HL-60 (cell line): ENCODE measurements at regions not wholly inside any gene's neighbourhood (a gene's known extent, or its start where the extent isn't known, plus 50 kb on each side); places are given as distances from the start of the nearest gene placed in this dataset.

ENCODE experiments used
- DNase-seq, 2 experiments: peaks; one replicate each; pipeline ENCODE4 v3.0.0-alpha.2; 2010 to 2020; ENCODE audit warnings: low read depth in 1 of 2, low spot score in 1 of 2
- H3K27ac ChIP-seq: fragments of 250-450 bp; sonication (Bioruptor Pico); replicated peaks from 2 replicates; pipeline ENCODE4 v1.5.1; 2020; ENCODE audit warnings: mild to moderate bottlenecking, moderate library complexity
- H3K27me3 ChIP-seq: fragments of 250-450 bp; sonication (Bioruptor Pico); 2 replicates; pipeline ENCODE4 v1.5.1; 2021; ENCODE audit warnings: mild to moderate bottlenecking, moderate library complexity; ENCODE audit not compliant: insufficient read depth, poor library complexity, severe bottlenecking
- H3K4me3 ChIP-seq: replicated peaks from 2 replicates; pipeline ENCODE4 v1.5.1; 2011; ENCODE audit warnings: mild to moderate bottlenecking, control low read depth, low read length; ENCODE audit not compliant: insufficient read depth
- GABPA ChIP-seq: IDR thresholded peaks from 2 replicates; pipeline ENCODE4 v1.6.1; 2012; ENCODE audit warnings: low read depth
- POLR2AphosphoS5 ChIP-seq: IDR thresholded peaks from 2 replicates; pipeline ENCODE4 v1.6.1; 2012; ENCODE audit warnings: low read depth
- REST ChIP-seq: IDR thresholded peaks from 2 replicates; pipeline ENCODE4 v1.6.1; 2012; ENCODE audit warnings: low read depth; ENCODE audit not compliant: insufficient replicate concordance
- SPI1 ChIP-seq: IDR thresholded peaks from 2 replicates; pipeline ENCODE4 v1.6.1; 2012; ENCODE audit warnings: low read depth, mild to moderate bottlenecking, borderline replicate concordance
- TF ChIP-seq, protein P1 (sequence below): IDR thresholded peaks from one replicate; pipeline ENCODE4 v1.5.1; 2011; ENCODE audit warnings: low read length, control low read depth, inconsistent platforms; ENCODE audit not compliant: insufficient read depth

- H3K27ac ChIP-seq, result no peak overlapping the region
- TF ChIP-seq, protein P1, sequence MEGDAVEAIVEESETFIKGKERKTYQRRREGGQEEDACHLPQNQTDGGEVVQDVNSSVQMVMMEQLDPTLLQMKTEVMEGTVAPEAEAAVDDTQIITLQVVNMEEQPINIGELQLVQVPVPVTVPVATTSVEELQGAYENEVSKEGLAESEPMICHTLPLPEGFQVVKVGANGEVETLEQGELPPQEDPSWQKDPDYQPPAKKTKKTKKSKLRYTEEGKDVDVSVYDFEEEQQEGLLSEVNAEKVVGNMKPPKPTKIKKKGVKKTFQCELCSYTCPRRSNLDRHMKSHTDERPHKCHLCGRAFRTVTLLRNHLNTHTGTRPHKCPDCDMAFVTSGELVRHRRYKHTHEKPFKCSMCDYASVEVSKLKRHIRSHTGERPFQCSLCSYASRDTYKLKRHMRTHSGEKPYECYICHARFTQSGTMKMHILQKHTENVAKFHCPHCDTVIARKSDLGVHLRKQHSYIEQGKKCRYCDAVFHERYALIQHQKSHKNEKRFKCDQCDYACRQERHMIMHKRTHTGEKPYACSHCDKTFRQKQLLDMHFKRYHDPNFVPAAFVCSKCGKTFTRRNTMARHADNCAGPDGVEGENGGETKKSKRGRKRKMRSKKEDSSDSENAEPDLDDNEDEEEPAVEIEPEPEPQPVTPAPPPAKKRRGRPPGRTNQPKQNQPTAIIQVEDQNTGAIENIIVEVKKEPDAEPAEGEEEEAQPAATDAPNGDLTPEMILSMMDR, result no peak
- no peak for TF ChIP-seq REST
- no peak for TF ChIP-seq POLR2AphosphoS5
- TF ChIP-seq SPI1, result no peak
- TF ChIP-seq GABPA, result no peak
- H3K27me3 ChIP-seq, result no peaks in the 10 kb centered on the region
- H3K4me3 ChIP-seq, result no peak overlapping the region
- DNase-seq, result no peak
Observed at GRCh38 chr7:81080553-81080952, 161.7 kb upstream of the SEMA3C start.

- H3K27ac ChIP-seq, result no peak overlapping the region
- no peak overlapping the region for H3K4me3 ChIP-seq
- H3K27me3 ChIP-seq, result no peaks in the 10 kb centered on the region
- no peak for DNase-seq
- TF ChIP-seq, protein P1, result no peak
- no peak for TF ChIP-seq SPI1
- no peak for TF ChIP-seq POLR2AphosphoS5
- TF ChIP-seq GABPA, result no peak
- no peak for TF ChIP-seq REST
Observed at GRCh38 chr7:81079746-81080145, 160.9 kb upstream of the SEMA3C start.

DNA sequence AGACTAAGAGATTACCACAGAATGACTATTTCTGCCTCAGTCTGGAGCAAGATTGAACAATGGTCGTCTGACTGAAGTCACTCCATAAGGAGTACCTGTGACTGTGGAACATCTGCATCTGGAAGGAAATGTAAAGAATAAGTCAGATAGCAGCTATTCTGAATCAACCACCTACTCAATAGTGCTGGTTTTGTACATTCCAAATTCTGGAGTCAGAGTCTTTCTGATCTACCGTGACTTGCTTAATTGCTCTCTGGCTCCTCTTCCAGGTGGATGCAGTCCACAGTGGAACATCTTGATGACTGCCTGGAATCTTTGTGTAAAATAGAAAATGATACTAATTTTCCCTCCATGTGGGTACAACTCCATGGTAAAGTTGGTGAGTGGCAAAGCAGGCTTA is 156.3 kb upstream of the SEMA3C start:
- H3K27me3 ChIP-seq, result no peaks in the 10 kb centered on the region
- TF ChIP-seq REST, result no peak
- no peak for TF ChIP-seq GABPA
- TF ChIP-seq POLR2AphosphoS5, result no peak
- no peak for TF ChIP-seq SPI1
- TF ChIP-seq, protein P1, result no peak
- no peak for DNase-seq

More for the DNA sequence above, 156.3 kb upstream of the SEMA3C start:
- H3K27ac ChIP-seq, result no peak overlapping the region
- no peak overlapping the region for H3K4me3 ChIP-seq
